ENCODE measurements at regions not wholly inside any gene's neighbourhood (a gene's known extent, or its start where the extent isn't known, plus 50 kb on each side); places are given as distances from the start of the nearest gene placed in this dataset.

DNA sequence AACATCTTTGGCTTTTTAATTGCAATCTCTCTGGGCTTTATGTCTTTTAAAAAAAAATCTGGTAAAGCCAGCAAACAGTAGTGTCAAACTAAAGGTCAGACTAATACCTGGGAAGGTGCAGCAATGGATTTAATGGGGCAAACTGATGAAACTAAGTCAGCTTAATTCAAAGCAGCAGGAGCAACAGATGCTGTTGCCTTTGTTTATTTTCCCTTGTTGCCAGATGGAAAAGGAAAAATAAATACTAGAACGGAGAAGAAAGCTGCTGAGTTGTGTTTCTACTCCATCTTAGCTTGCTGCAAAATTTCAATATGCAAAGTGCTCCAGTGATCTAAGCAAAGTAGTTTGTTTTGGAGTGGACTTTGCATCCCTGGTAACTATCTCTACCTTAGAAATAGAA lies 1097.8 kb downstream of the PCDH17 start:
- H3K4me3 ChIP-seq (ENCODE audit: low read length) = no peak overlapping the region
- Mint-ChIP-seq H3K36me3 (no peaks in the 10 kb centered on the region), H3K4me3 (no peak overlapping the region), H3K27me3 (no peaks in the 10 kb centered on the region), H3K4me1 (no peaks in the 10 kb centered on the region), H3K27ac (no peak overlapping the region), H3K9me3 (peaks cover 0 to 14% (median 5%) of the 10 kb centered on the region in 11 donors)
- CTCF ChIA-PET = no interaction called here
- intact Hi-C loops (cut with micrococcal nuclease) = no loop called here
- no peaks in the 10 kb centered on the region for H3K9me3 ChIP-seq (ENCODE audit: control insufficient read depth in 2 of 3, low read length in 3 of 3)
- H3K36me3 ChIP-seq (ENCODE audit: control insufficient read depth in 2 of 3, insufficient read depth in 3 of 3, low read length in 3 of 3) = no peaks in the 10 kb centered on the region
- H3K4me1 ChIP-seq (ENCODE audit: control insufficient read depth in 2 of 2, insufficient read depth in 2 of 2, low read length in 2 of 2) = no peaks in the 10 kb centered on the region
- no peak overlapping the region for H3K27ac ChIP-seq (ENCODE audit: low read depth, low read length)
- ATAC-seq (no peak), DNase-seq (no peak)
- POLR2A ChIA-PET = no interaction called here
- no peaks in the 10 kb centered on the region for H3K27me3 ChIP-seq (ENCODE audit: control insufficient read depth in 2 of 2, insufficient read depth in 2 of 2, low read length in 2 of 2)

DNA sequence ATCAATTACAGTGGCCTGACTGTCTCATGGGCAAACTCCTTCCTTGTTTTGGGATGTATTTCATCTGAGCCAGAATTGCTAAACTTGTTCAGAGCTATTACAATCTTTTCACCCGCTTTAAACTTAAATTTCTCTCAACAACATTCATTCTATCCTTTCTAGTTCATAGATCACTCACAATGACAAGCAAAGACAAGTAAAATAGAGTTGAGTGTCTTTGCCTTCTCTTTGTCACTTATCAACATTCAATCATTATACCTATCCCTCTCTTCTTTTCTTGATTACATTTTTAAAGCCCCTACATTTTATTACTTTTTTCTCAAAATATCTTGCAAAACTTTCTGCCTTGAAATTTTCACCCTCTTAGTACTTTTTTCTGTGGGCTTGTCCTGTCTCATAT lies 1113.1 kb downstream of the PCDH17 start:
- Histone ChIP-seq H3K4me3 (ENCODE audit: low read length) (no peak overlapping the region), H3K4me1 (ENCODE audit: control insufficient read depth in 2 of 2, insufficient read depth in 2 of 2, low read length in 2 of 2) (no peaks in the 10 kb centered on the region), H3K27me3 (ENCODE audit: control insufficient read depth in 2 of 2, insufficient read depth in 2 of 2, low read length in 2 of 2) (no peaks in the 10 kb centered on the region), H3K36me3 (ENCODE audit: control insufficient read depth in 2 of 3, insufficient read depth in 3 of 3, low read length in 3 of 3) (no peaks in the 10 kb centered on the region), H3K9me3 (ENCODE audit: control insufficient read depth in 2 of 3, low read length in 3 of 3) (no peaks in the 10 kb centered on the region), H3K27ac (ENCODE audit: low read depth, low read length) (no peak overlapping the region)
- ATAC-seq = no peak
- peaks cover 0 to 36% (median 6%) of the 10 kb centered on the region in 11 donors for H3K9me3 Mint-ChIP-seq
- no peaks in the 10 kb centered on the region for H3K4me1 Mint-ChIP-seq
- ChIA-PET CTCF (no interaction called here), POLR2A (no interaction called here)
- H3K27ac Mint-ChIP-seq = no peak overlapping the region
- no peak for DNase-seq
- no peaks in the 10 kb centered on the region for H3K27me3 Mint-ChIP-seq
- H3K36me3 Mint-ChIP-seq = no peaks in the 10 kb centered on the region
- intact Hi-C loops (cut with micrococcal nuclease) = no loop called here
- H3K4me3 Mint-ChIP-seq = no peak overlapping the region

DNA sequence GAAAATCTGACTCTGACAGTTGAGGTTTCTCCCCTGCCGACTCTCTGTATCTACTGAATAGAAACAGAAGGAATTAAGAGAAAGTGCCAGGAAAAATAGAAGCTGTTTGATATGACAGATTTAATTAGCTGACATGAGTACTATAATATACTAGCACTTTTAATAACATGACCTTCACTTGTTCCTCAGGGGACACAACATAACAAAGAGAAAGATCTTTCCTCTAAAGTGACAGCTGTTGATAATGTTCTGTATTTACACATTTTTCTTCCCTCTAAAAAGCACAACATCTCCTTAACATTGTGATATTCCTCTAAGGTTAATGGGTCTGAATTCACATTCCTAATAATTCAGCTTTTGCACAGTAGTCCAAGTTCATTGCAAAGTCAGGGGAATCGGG lies 1136.0 kb downstream of the PCDH17 start:
- Histone ChIP-seq H3K36me3 (ENCODE audit: control insufficient read depth in 2 of 3, insufficient read depth in 3 of 3, low read length in 3 of 3) (no peaks in the 10 kb centered on the region), H3K9me3 (ENCODE audit: control insufficient read depth in 2 of 3, low read length in 3 of 3) (no peaks in the 10 kb centered on the region), H3K27ac (ENCODE audit: low read depth, low read length) (no peak overlapping the region), H3K4me1 (ENCODE audit: control insufficient read depth in 2 of 2, insufficient read depth in 2 of 2, low read length in 2 of 2) (no peaks in the 10 kb centered on the region), H3K4me3 (ENCODE audit: low read length) (no peak overlapping the region), H3K27me3 (ENCODE audit: control insufficient read depth in 2 of 2, insufficient read depth in 2 of 2, low read length in 2 of 2) (no peaks in the 10 kb centered on the region)
- DNase-seq (no peak), ATAC-seq (no peak)
- H3K27ac Mint-ChIP-seq = no peak overlapping the region
- no peak overlapping the region for H3K4me3 Mint-ChIP-seq
- ChIA-PET POLR2A (no interaction called here), CTCF (no interaction called here)
- H3K27me3 Mint-ChIP-seq = no peaks in the 10 kb centered on the region
- peaks cover 0 to 8% (median 3%) of the 10 kb centered on the region in 11 donors for H3K9me3 Mint-ChIP-seq
- intact Hi-C loops (cut with micrococcal nuclease) = no loop called here
- no peaks in the 10 kb centered on the region for H3K4me1 Mint-ChIP-seq
- no peaks in the 10 kb centered on the region for H3K36me3 Mint-ChIP-seq

DNA sequence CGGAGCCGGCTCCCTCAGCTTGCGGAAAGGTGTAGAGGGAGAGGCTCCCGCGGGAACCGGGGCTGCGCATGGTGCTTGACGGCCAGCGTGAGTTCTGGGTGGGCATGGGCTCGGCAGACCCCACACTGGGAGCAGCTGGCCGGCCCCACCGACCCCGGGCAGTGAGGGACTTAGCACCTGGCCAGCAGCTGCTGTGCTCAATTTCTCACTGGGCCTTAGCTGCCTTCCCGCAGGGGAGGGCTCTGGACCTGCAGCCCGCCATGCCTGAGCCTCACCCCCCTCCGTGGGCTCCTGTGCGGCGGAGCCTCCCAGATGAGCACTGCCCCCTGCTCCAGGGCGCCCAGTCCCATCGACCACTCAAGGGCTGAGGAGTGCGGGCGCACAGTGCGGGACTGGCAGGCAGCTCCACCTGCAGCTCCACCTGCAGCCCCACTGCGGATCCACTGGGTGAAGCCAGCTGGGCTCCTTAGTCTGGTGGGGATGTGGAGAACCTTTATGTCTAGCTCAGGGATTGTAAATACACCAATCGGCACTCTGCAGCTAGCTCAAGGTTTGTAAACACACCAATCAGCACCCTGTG lies 1141.8 kb downstream of the PCDH17 start:
- H3K36me3 Mint-ChIP-seq = peaks cover 0 to 5% (median 0%) of the 10 kb centered on the region in 5 donors
- no peak overlapping the region for H3K27ac ChIP-seq (ENCODE audit: low read depth, low read length)
- H3K27ac Mint-ChIP-seq = no peak overlapping the region
- ChIA-PET POLR2A (no interaction called here), CTCF (no interaction called here)
- no peaks in the 10 kb centered on the region for H3K4me1 ChIP-seq (ENCODE audit: control insufficient read depth in 2 of 2, insufficient read depth in 2 of 2, low read length in 2 of 2)
- no peaks in the 10 kb centered on the region for H3K36me3 ChIP-seq (ENCODE audit: control insufficient read depth in 2 of 3, insufficient read depth in 3 of 3, low read length in 3 of 3)
- H3K9me3 ChIP-seq (ENCODE audit: control insufficient read depth in 2 of 3, low read length in 3 of 3) = no peaks in the 10 kb centered on the region
- peaks cover 0 to 25% (median 8%) of the 10 kb centered on the region in 11 donors for H3K9me3 Mint-ChIP-seq
- no peak for DNase-seq
- no peak overlapping the region for H3K4me3 ChIP-seq (ENCODE audit: low read length)
- no peaks in the 10 kb centered on the region for H3K4me1 Mint-ChIP-seq
- no peaks in the 10 kb centered on the region for H3K27me3 Mint-ChIP-seq
- no peak for ATAC-seq
- intact Hi-C loops (cut with micrococcal nuclease) = no loop called here
- H3K27me3 ChIP-seq (ENCODE audit: control insufficient read depth in 2 of 2, insufficient read depth in 2 of 2, low read length in 2 of 2) = no peaks in the 10 kb centered on the region
- H3K4me3 Mint-ChIP-seq = no peak overlapping the region

DNA sequence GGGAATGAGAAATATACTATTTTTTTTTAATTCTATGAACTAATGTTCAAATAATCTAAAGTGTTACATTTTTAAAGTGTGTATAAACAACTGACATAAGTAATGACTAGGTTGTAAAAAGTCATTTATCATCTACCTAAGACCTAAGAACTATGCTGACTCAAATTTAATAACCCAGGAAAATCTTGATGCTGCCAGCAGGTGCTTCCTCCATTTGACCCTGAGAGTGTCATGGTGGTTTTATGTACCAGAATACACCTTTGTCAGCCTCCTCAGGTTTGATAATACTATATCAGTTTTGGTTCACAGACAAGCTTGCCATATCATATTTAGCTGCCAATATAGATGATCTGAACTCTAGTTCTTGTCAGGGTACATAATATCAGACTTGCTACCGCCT lies 1151.2 kb downstream of the PCDH17 start:
- ChIA-PET CTCF (interaction anchor here (0.7 kb wide), 1 partner anchor 1193 kb away, joined by 3 read pairs; no protein-coding TSS in a partner anchor), POLR2A (no interaction called here)
- Mint-ChIP-seq H3K4me1 (no peaks in the 10 kb centered on the region), H3K27ac (no peak overlapping the region), H3K4me3 (no peak overlapping the region), H3K27me3 (no peaks in the 10 kb centered on the region), H3K9me3 (peaks cover 0 to 6% (median 2%) of the 10 kb centered on the region in 11 donors), H3K36me3 (no peaks in the 10 kb centered on the region)
- no peaks in the 10 kb centered on the region for H3K27me3 ChIP-seq (ENCODE audit: control insufficient read depth in 2 of 2, insufficient read depth in 2 of 2, low read length in 2 of 2)
- no peaks in the 10 kb centered on the region for H3K4me1 ChIP-seq (ENCODE audit: control insufficient read depth in 2 of 2, insufficient read depth in 2 of 2, low read length in 2 of 2)
- H3K27ac ChIP-seq (ENCODE audit: low read depth, low read length) = no peak overlapping the region
- H3K36me3 ChIP-seq (ENCODE audit: control insufficient read depth in 2 of 3, insufficient read depth in 3 of 3, low read length in 3 of 3) = no peaks in the 10 kb centered on the region
- ATAC-seq = no peak
- intact Hi-C loops (cut with micrococcal nuclease) = no loop called here
- DNase-seq = no peak
- no peak overlapping the region for H3K4me3 ChIP-seq (ENCODE audit: low read length)
- H3K9me3 ChIP-seq (ENCODE audit: control insufficient read depth in 2 of 3, low read length in 3 of 3) = no peaks in the 10 kb centered on the region

DNA sequence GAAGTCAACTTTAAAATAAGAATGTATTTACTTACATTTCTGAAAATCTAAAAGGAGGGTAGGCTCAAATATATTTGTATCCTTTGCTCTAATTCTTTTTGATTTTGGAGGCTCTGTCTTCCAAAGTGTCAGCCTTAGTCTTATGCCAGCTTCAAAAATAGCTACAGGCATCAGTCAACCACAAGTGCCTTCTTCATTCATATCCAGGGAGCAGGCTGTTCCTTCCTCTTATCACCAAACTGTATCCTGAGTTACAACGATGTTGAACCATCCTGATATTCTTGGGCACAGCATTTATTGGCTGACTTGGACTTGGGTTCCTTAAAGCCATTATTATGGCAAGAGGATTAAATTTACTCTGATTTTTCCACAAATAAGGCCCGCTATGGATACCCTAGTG lies 1161.3 kb downstream of the PCDH17 start:
- ChIA-PET CTCF (no interaction called here), POLR2A (no interaction called here)
- H3K36me3 Mint-ChIP-seq = no peaks in the 10 kb centered on the region
- Histone ChIP-seq H3K9me3 (ENCODE audit: control insufficient read depth in 2 of 3, low read length in 3 of 3) (no peaks in the 10 kb centered on the region), H3K27me3 (ENCODE audit: control insufficient read depth in 2 of 2, insufficient read depth in 2 of 2, low read length in 2 of 2) (no peaks in the 10 kb centered on the region), H3K4me3 (ENCODE audit: low read length) (no peak overlapping the region), H3K36me3 (ENCODE audit: control insufficient read depth in 2 of 3, insufficient read depth in 3 of 3, low read length in 3 of 3) (no peaks in the 10 kb centered on the region), H3K27ac (ENCODE audit: low read depth, low read length) (no peak overlapping the region), H3K4me1 (ENCODE audit: control insufficient read depth in 2 of 2, insufficient read depth in 2 of 2, low read length in 2 of 2) (no peaks in the 10 kb centered on the region)
- DNase-seq = no peak
- H3K4me3 Mint-ChIP-seq = no peak overlapping the region
- H3K27ac Mint-ChIP-seq = no peak overlapping the region
- intact Hi-C loops (cut with micrococcal nuclease) = no loop called here
- no peak for ATAC-seq
- H3K4me1 Mint-ChIP-seq = peaks cover 0 to under 1% (median 0%) of the 10 kb centered on the region in 7 donors
- H3K27me3 Mint-ChIP-seq = no peaks in the 10 kb centered on the region
- H3K9me3 Mint-ChIP-seq = peaks cover 0 to 13% (median 4%) of the 10 kb centered on the region in 11 donors

DNA sequence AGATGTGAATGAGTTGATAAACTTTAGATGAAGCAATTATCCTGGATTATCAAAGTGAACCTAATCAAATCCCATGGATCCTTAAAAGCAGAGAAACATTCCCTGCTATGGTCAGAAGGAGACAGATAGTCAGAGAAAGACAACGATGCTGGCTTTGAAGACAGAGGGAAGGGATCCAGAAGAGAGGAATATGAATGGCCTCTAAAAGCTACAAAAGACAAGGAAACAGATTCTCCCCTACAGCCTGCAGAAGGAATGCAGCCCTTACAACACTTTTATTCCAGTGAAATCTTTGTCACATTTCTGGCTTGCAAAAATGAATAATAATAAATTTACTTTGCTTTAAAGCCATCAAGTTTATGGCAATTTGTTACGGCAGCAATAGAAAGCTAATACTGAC lies 1164.2 kb downstream of the PCDH17 start:
- no peak overlapping the region for H3K27ac Mint-ChIP-seq
- Histone ChIP-seq H3K4me1 (ENCODE audit: control insufficient read depth in 2 of 2, insufficient read depth in 2 of 2, low read length in 2 of 2) (no peaks in the 10 kb centered on the region), H3K27me3 (ENCODE audit: control insufficient read depth in 2 of 2, insufficient read depth in 2 of 2, low read length in 2 of 2) (no peaks in the 10 kb centered on the region), H3K9me3 (ENCODE audit: control insufficient read depth in 2 of 3, low read length in 3 of 3) (no peaks in the 10 kb centered on the region), H3K36me3 (ENCODE audit: control insufficient read depth in 2 of 3, insufficient read depth in 3 of 3, low read length in 3 of 3) (no peaks in the 10 kb centered on the region), H3K4me3 (ENCODE audit: low read length) (no peak overlapping the region), H3K27ac (ENCODE audit: low read depth, low read length) (no peak overlapping the region)
- H3K36me3 Mint-ChIP-seq = no peaks in the 10 kb centered on the region
- ATAC-seq (no peak), DNase-seq (no peak)
- no peaks in the 10 kb centered on the region for H3K27me3 Mint-ChIP-seq
- H3K4me1 Mint-ChIP-seq = peaks cover 0 to 2% (median 0%) of the 10 kb centered on the region in 7 donors
- intact Hi-C loops (cut with micrococcal nuclease) = no loop called here
- peaks cover 0 to 13% (median 2%) of the 10 kb centered on the region in 11 donors for H3K9me3 Mint-ChIP-seq
- ChIA-PET POLR2A (no interaction called here), CTCF (no interaction called here)
- no peak overlapping the region for H3K4me3 Mint-ChIP-seq
